BLaER1 treated with 17β-estradiol and CSF1 and Interleukin-3, amounts not matched to agents 10 nM and 100 nM (cell line): ENCODE measurements at regions not wholly inside any gene's neighbourhood (a gene's known extent, or its start where the extent isn't known, plus 50 kb on each side); places are given as distances from the start of the nearest gene placed in this dataset.

ENCODE experiments used
- H3K27ac ChIP-seq, 11 experiments: shearing (Covaris generic); formaldehyde crosslinking; 2 replicates each; pipeline ENCODE4 v1.8.1; 2022
- H3K27me3 ChIP-seq, 11 experiments: shearing (Covaris generic); formaldehyde crosslinking; 2 replicates each; pipeline ENCODE4 v1.8.1; 2022
- H3K36me3 ChIP-seq, 11 experiments: shearing (Covaris generic); formaldehyde crosslinking; 2 replicates each; pipeline ENCODE4 v1.8.1; 2022
- H3K4me1 ChIP-seq, 10 experiments: shearing (Covaris generic); formaldehyde crosslinking; 2 replicates each; pipeline ENCODE4 v1.8.1; 2022
- H3K4me2 ChIP-seq, 11 experiments: shearing (Covaris generic); formaldehyde crosslinking; 2 replicates each; pipeline ENCODE4 v1.8.1; 2022
- H3K4me3 ChIP-seq, 10 experiments: shearing (Covaris generic); formaldehyde crosslinking; 2 replicates each; pipeline ENCODE4 v1.8.1; 2022
- H3K9ac ChIP-seq, 11 experiments: shearing (Covaris generic); formaldehyde crosslinking; 2 replicates each; pipeline ENCODE4 v1.8.1; 2022
- H3K9me3 ChIP-seq, 11 experiments: shearing (Covaris generic); formaldehyde crosslinking; replicated peaks in 1 of 11; 2 replicates each; pipeline ENCODE4 v1.8.1; 2022
- H4K20me1 ChIP-seq, 11 experiments: shearing (Covaris generic); formaldehyde crosslinking; 2 replicates each; pipeline ENCODE4 v1.8.1; 2022
- Cebpa-rat ChIP-seq, 11 experiments: shearing (Covaris generic); IDR thresholded peaks; 2 replicates each; pipeline ENCODE4 v1.8.1; 2022

DNA sequence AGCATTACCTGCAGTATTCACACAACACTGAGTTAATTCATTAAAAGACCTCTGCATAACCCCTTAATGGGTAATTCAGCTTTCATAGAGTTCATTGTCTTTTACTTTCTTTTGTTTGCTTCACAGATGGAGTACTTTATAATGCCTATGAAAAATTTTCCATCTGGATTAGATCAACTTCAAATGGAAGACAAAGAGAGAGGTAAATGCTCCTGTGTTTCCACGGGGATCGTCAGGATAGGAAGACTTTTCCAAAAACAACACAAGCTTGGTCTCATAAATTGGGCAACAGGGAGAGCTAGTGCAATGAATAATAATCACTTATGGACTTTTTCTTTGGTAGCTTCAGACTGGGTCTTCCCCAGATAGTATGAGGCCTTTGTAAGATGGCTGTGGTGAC lies 100.7 kb downstream of the ICOS start:
- Histone ChIP-seq H3K36me3 (no peaks in the 10 kb centered on the region), H3K27ac (no peak overlapping the region), H3K4me3 (no peak overlapping the region), H4K20me1 (no peaks in the 10 kb centered on the region), H3K4me2 (no peak overlapping the region), H3K9me3 (peaks cover 0 to 5% (median 0%) of the 10 kb centered on the region in 11 experiments; a peak in 1 of 22 replicates), H3K4me1 (peaks cover 0 to 1% (median 0%) of the 10 kb centered on the region in 10 experiments; a peak in 1 of 20 replicates), H3K27me3 (no peaks in the 10 kb centered on the region), H3K9ac (no peak overlapping the region)
- TF ChIP-seq Cebpa-rat (IDR thresholded peaks at IDR 0.05) = no peak

GRCh38 chr2:204039298-204039838 lies 102.8 kb downstream of the ICOS start:
- Histone ChIP-seq H4K20me1 (no peaks in the 10 kb centered on the region), H3K9me3 (peaks cover 0 to 8% (median 0%) of the 10 kb centered on the region in 11 experiments; a peak in 3 of 22 replicates), H3K27ac (no peak overlapping the region), H3K36me3 (no peaks in the 10 kb centered on the region), H3K27me3 (no peaks in the 10 kb centered on the region), H3K4me2 (no peak overlapping the region), H3K9ac (no peak overlapping the region), H3K4me1 (peaks cover 0 to 9% (median 0%) of the 10 kb centered on the region in 10 experiments; a peak in 3 of 20 replicates), H3K4me3 (no peak overlapping the region)
- no peak for TF ChIP-seq Cebpa-rat (IDR thresholded peaks at IDR 0.05)

- Histone ChIP-seq H3K4me1 (peaks cover 0 to 9% (median 0%) of the 10 kb centered on the region in 10 experiments; a peak in 3 of 20 replicates), H3K4me3 (no peak overlapping the region), H3K36me3 (no peaks in the 10 kb centered on the region), H3K9ac (no peak overlapping the region), H4K20me1 (no peaks in the 10 kb centered on the region), H3K27me3 (no peaks in the 10 kb centered on the region), H3K27ac (no peak overlapping the region), H3K9me3 (peaks cover 0 to 8% (median 0%) of the 10 kb centered on the region in 11 experiments; a peak in 3 of 22 replicates), H3K4me2 (no peak overlapping the region)
- TF ChIP-seq Cebpa-rat (IDR thresholded peaks at IDR 0.05) = no peak
Measured at GRCh38 chr2:204040016-204040415, 103.5 kb downstream of the ICOS start.

DNA sequence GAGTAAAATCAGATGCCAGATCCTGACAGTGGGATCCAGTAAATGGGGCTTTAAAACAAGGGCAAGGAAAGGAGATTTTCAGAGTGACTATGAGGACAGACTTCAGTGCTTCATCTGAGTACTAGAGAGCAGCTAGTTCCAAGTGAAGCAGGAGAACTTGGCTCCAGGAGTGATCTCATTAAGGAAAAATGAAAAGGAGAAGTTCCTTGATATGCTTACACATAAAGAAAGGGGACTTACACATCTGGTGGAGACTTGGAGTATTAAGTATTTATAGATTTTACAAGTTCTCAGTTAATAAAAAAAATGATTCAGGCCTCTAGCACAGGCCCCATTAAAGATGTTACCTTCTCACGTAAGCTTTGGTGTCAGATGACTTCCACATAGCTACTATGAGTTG lies 105.8 kb downstream of the ICOS start:
- no peaks in the 10 kb centered on the region for H4K20me1 ChIP-seq
- H3K4me2 ChIP-seq = 0 out of 22 replicates have a peak overlapping the region, but pooled peaks of 1 of the 11 experiments have one; percentile 15
- TF ChIP-seq Cebpa-rat (IDR thresholded peaks at IDR 0.05) = no peak
- H3K27ac ChIP-seq = no peak overlapping the region
- H3K9ac ChIP-seq = no peak overlapping the region
- H3K4me3 ChIP-seq = no peak overlapping the region
- no peaks in the 10 kb centered on the region for H3K36me3 ChIP-seq
- peaks cover 0 to 10% (median 3%) of the 10 kb centered on the region in 10 experiments; a peak in 10 of 20 replicates for H3K4me1 ChIP-seq
- no peaks in the 10 kb centered on the region for H3K27me3 ChIP-seq
- peaks cover 0 to 8% (median 0%) of the 10 kb centered on the region in 11 experiments; a peak in 3 of 22 replicates for H3K9me3 ChIP-seq

DNA sequence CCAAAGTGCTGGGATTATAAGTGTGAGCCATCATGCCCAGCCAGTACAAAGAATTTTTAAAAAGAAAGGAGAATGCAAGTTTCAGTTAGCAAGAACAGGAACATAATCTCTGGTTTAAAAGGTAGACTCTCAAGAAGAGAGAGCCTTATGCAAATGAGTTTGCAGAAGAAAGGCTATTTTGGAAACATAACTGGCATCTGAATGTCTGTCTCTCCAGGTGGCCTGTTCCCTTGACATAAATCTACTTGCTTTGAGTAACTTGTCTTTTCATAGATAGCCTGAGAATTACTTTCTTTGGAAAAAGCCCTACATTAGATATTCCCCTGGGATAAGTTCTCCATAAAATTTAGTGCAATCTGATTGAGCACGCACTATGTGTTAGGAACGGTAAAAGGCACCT lies 109.6 kb downstream of the ICOS start:
- peaks cover 0 to 8% (median 0%) of the 10 kb centered on the region in 11 experiments; a peak in 4 of 22 replicates for H3K9me3 ChIP-seq
- TF ChIP-seq Cebpa-rat (IDR thresholded peaks at IDR 0.05) = no peak
- no peaks in the 10 kb centered on the region for H4K20me1 ChIP-seq
- H3K36me3 ChIP-seq = no peaks in the 10 kb centered on the region
- no peak overlapping the region for H3K9ac ChIP-seq
- H3K4me3 ChIP-seq = no peak overlapping the region
- H3K4me2 ChIP-seq = peak overlapping the region in 4 of 11 experiments; percentile 8 to 29 (median 10); a peak in 6 of 22 replicates
- H3K27ac ChIP-seq = no peak overlapping the region
- H3K4me1 ChIP-seq = peaks cover 0 to 10% (median 6%) of the 10 kb centered on the region in 10 experiments; a peak in 10 of 20 replicates
- H3K27me3 ChIP-seq = no peaks in the 10 kb centered on the region

DNA sequence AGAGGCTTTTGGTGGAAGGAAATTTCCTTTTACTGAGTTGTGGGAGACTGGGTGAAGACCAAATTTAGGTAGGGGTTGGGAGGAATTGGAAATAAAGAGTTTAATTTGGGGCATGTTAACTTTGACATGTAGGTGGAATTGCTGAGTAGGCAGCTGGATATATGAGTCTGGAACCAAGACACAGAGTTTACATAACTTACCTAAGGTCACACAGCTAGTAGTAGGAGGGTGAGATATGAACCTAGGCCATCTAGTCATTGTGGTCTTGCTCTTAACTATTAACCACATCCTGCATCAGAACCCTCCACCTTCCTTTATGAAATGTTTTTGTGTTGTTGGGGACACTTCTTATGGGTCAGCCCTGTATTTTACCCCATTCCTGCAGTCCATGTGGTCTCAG lies 113.1 kb downstream of the ICOS start:
- Histone ChIP-seq H3K4me3 (no peak overlapping the region), H3K4me1 (peaks cover 0 to 10% (median 2%) of the 10 kb centered on the region in 10 experiments; a peak in 7 of 20 replicates), H3K27me3 (no peaks in the 10 kb centered on the region), H3K9me3 (peaks cover 0 to 5% (median 0%) of the 10 kb centered on the region in 11 experiments; a peak in 1 of 22 replicates), H3K4me2 (no peak overlapping the region; a peak in 1 of 22 replicates), H3K27ac (no peak overlapping the region), H4K20me1 (no peaks in the 10 kb centered on the region), H3K36me3 (no peaks in the 10 kb centered on the region), H3K9ac (no peak overlapping the region)
- no peak for TF ChIP-seq Cebpa-rat (IDR thresholded peaks at IDR 0.05)

- H3K27me3 ChIP-seq = no peaks in the 10 kb centered on the region
- H3K36me3 ChIP-seq = no peaks in the 10 kb centered on the region
- H3K27ac ChIP-seq = no peak overlapping the region
- no peak overlapping the region for H3K4me3 ChIP-seq
- H3K4me1 ChIP-seq = peaks cover 0 to 8% (median 2%) of the 10 kb centered on the region in 10 experiments; a peak in 7 of 20 replicates
- no peak overlapping the region for H3K4me2 ChIP-seq
- peaks cover 0 to 5% (median 0%) of the 10 kb centered on the region in 11 experiments; a peak in 1 of 22 replicates for H3K9me3 ChIP-seq
- H3K9ac ChIP-seq = no peak overlapping the region
- H4K20me1 ChIP-seq = no peaks in the 10 kb centered on the region
- no peak for TF ChIP-seq Cebpa-rat (IDR thresholded peaks at IDR 0.05)
Measured at GRCh38 chr2:204050681-204051080, 114.1 kb downstream of the ICOS start.

- Histone ChIP-seq H4K20me1 (no peaks in the 10 kb centered on the region), H3K27me3 (no peaks in the 10 kb centered on the region), H3K4me1 (peaks cover 0 to 5% (median under 1%) of the 10 kb centered on the region in 10 experiments; a peak in 3 of 20 replicates), H3K4me2 (no peak overlapping the region), H3K27ac (no peak overlapping the region), H3K4me3 (no peak overlapping the region), H3K9me3 (peaks cover 0 to 5% (median 0%) of the 10 kb centered on the region in 11 experiments; a peak in 1 of 22 replicates), H3K9ac (no peak overlapping the region), H3K36me3 (no peaks in the 10 kb centered on the region)
- TF ChIP-seq Cebpa-rat (IDR thresholded peaks at IDR 0.05) = no peak
Measured at GRCh38 chr2:204051476-204051875, 114.9 kb downstream of the ICOS start.

DNA sequence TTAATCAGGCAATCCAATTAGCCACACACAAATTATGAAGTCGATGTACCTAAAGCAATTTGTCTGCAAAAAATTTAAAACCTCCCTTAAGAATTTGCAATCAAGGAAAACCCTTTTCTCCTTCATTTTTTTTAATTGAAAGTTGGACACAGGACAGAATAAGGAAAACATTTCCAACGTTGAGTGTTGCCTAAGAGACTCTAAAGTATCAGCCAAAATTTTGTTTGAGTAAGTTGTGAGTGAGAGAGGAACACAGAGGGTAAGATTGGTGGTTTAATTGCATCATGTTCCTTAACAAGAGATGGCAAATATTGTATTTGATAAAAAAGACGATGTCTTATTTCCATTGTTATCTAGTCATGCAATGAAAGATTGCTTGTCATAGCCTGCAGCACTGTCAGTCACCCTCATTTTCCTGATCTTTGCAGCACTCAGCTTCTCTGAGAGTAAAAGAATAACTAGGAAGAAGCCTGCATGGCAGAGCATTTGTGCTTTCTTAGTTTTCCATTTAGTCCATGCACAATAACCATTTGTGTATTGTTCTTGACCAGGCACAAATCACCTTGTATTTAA lies 115.5 kb downstream of the ICOS start:
- H3K4me2 ChIP-seq = no peak overlapping the region
- no peaks in the 10 kb centered on the region for H4K20me1 ChIP-seq
- H3K9ac ChIP-seq = no peak overlapping the region
- H3K27me3 ChIP-seq = no peaks in the 10 kb centered on the region
- peaks cover 0 to 5% (median 0%) of the 10 kb centered on the region in 11 experiments; a peak in 1 of 22 replicates for H3K9me3 ChIP-seq
- no peaks in the 10 kb centered on the region for H3K36me3 ChIP-seq
- TF ChIP-seq Cebpa-rat (IDR thresholded peaks at IDR 0.05) = no peak
- H3K4me1 ChIP-seq = 0 out of 20 replicates have a peak, but pooled peaks cover 0 to 5% (median 0%) of the 10 kb centered on the region in 10 experiments
- H3K4me3 ChIP-seq = no peak overlapping the region
- no peak overlapping the region for H3K27ac ChIP-seq
